NCI-H1105 treated with DMSO at 0.1 percent for 48 hours (cell line): ENCODE measurements at regions not wholly inside any gene's neighbourhood (a gene's known extent, or its start where the extent isn't known, plus 50 kb on each side); places are given as distances from the start of the nearest gene placed in this dataset.

Experiments used
- DNase-seq: peaks from one replicate; lab custom pipeline; 2025; lab: John Stamatoyannopoulos, UW

GRCh38 chr4:167475951-167476350 lies 241.7 kb upstream of the SPOCK3 start:
- no peak for DNase-seq

GRCh38 chr4:167492007-167492406 lies 257.7 kb upstream of the SPOCK3 start:
- DNase-seq, result no peak

GRCh38 chr4:167509551-167509950 lies 275.3 kb upstream of the SPOCK3 start:
- DNase-seq, result no peak

GRCh38 chr4:167524091-167524490 lies 289.8 kb upstream of the SPOCK3 start:
- no peak for DNase-seq

GRCh38 chr4:167537761-167538160 lies 303.5 kb upstream of the SPOCK3 start:
- no peak for DNase-seq

- DNase-seq, result no peak
These were observed 307.0 kb upstream of the SPOCK3 start for GRCh38 chr4:167541286-167541685.

- no peak for DNase-seq
These were observed 310.1 kb upstream of the SPOCK3 start for GRCh38 chr4:167544391-167544790.

- DNase-seq, result no peak
These were observed 315.7 kb upstream of the SPOCK3 start for GRCh38 chr4:167550021-167550420.

GRCh38 chr4:167555338-167556022 lies 321.2 kb upstream of the SPOCK3 start:
- DNase-seq, result no peak

- no peak for DNase-seq
These were observed 344.6 kb upstream of the SPOCK3 start for GRCh38 chr4:167578906-167579305.

- DNase-seq, result no peak
These were observed 347.2 kb upstream of the SPOCK3 start for GRCh38 chr4:167581449-167581965.

- DNase-seq, result no peak
These were observed 353.1 kb upstream of the SPOCK3 start for GRCh38 chr4:167587361-167587760.

GRCh38 chr4:167595898-167596297 lies 361.6 kb upstream of the SPOCK3 start:
- no peak for DNase-seq

GRCh38 chr4:167602157-167602556 lies 367.9 kb upstream of the SPOCK3 start:
- DNase-seq, result no peak

- DNase-seq, result no peak
These were observed 372.3 kb upstream of the SPOCK3 start for GRCh38 chr4:167606551-167606950.

GRCh38 chr4:167613381-167613780 lies 379.1 kb upstream of the SPOCK3 start:
- DNase-seq, result no peak

GRCh38 chr4:167614866-167615265 lies 380.6 kb upstream of the SPOCK3 start:
- DNase-seq, result no peak

- DNase-seq, result no peak
These were observed 382.2 kb upstream of the SPOCK3 start for GRCh38 chr4:167616476-167616875.

- DNase-seq, result peak; percentile 1
These were observed 388.4 kb upstream of the SPOCK3 start for GRCh38 chr4:167622481-167623240.

- no peak for DNase-seq
These were observed 388.9 kb upstream of the SPOCK3 start for GRCh38 chr4:167623241-167623572.

- no peak for DNase-seq
These were observed 395.0 kb upstream of the SPOCK3 start for GRCh38 chr4:167629272-167629671.

- DNase-seq, result no peak
These were observed 408.0 kb upstream of the SPOCK3 start for GRCh38 chr4:167642250-167642649.

GRCh38 chr4:167645358-167645757 lies 411.1 kb upstream of the SPOCK3 start:
- DNase-seq, result no peak

- DNase-seq, result no peak
These were observed 418.0 kb upstream of the SPOCK3 start for GRCh38 chr4:167652267-167652666.
